ENCODE measurements at regions not wholly inside any gene's neighbourhood (a gene's known extent, or its start where the extent isn't known, plus 50 kb on each side); places are given as distances from the start of the nearest gene placed in this dataset.

- TF ChIP-seq POLR2AphosphoS5 (IDR thresholded peaks at IDR 0.05; ENCODE audit: borderline replicate concordance, low read depth, low read length) (no peak), EZH2 (IDR thresholded peaks at IDR 0.05) (no peak), FOXP2 (optimal IDR thresholded peaks at IDR 0.05; ENCODE audit: control extremely low read depth, extremely low read length, insufficient read depth) (no peak)
Observed at GRCh38 chr17:13352747-13353415, 248.8 kb downstream of the HS3ST3A1 start.
